PFSK-1 (cell line): ENCODE measurements at regions not wholly inside any gene's neighbourhood (a gene's known extent, or its start where the extent isn't known, plus 50 kb on each side); places are given as distances from the start of the nearest gene placed in this dataset.

Experiments
- FOXP2 ChIP-seq: optimal IDR thresholded peaks from 2 replicates; pipeline ENCODE3; 2011; ENCODE audit warnings: borderline replicate concordance, control low read depth, inconsistent platforms; ENCODE audit not compliant: insufficient read depth; ENCODE audit errors: extremely low read length, extremely low read depth
- POLR2AphosphoS5 ChIP-seq: IDR thresholded peaks from 2 replicates; pipeline ENCODE4 v1.6.1; 2012; ENCODE audit warnings: low read depth, mild to moderate bottlenecking, control low read depth, low read length, moderate library complexity
- REST ChIP-seq, 2 experiments: IDR thresholded peaks; 2 replicates each; pipeline versions ENCODE4 v1.6.1 to v1.8.0; 2011 to 2012; ENCODE audit warnings: low read depth in 2 of 2, low read length in 2 of 2, control low read depth in 1 of 2, inconsistent platforms in 1 of 2, mild to moderate bottlenecking in 1 of 2, moderate library complexity in 1 of 2; ENCODE audit not compliant: insufficient read depth in 1 of 2
- SIN3A ChIP-seq: IDR thresholded peaks from 2 replicates; pipeline ENCODE4 v1.6.1; 2012; ENCODE audit warnings: mild to moderate bottlenecking, low read length, moderate library complexity, borderline replicate concordance; ENCODE audit not compliant: insufficient read depth
- TAF1 ChIP-seq: IDR thresholded peaks from 2 replicates; pipeline ENCODE4 v1.6.1; 2012; ENCODE audit warnings: low read length, control low read depth, borderline replicate concordance; ENCODE audit not compliant: insufficient read depth

- TF ChIP-seq REST (IDR thresholded peaks at IDR 0.05; ENCODE audit: insufficient read depth in 1 of 2, low read depth in 2 of 2, low read length in 2 of 2) (no peak), POLR2AphosphoS5 (no peak), TAF1 (no peak), SIN3A (no peak), FOXP2 (no peak)
Observed at GRCh38 chr16:73912281-73912680, 384.3 kb upstream of the PSMD7 start.

- TF ChIP-seq SIN3A (no peak), TAF1 (no peak), REST (IDR thresholded peaks at IDR 0.05; ENCODE audit: insufficient read depth in 1 of 2, low read depth in 2 of 2, low read length in 2 of 2) (no peak), FOXP2 (no peak), POLR2AphosphoS5 (no peak)
Observed at GRCh38 chr16:73909529-73910035, 387.0 kb upstream of the PSMD7 start.

- TF ChIP-seq FOXP2: no peak
- TF ChIP-seq SIN3A: no peak
- no peak for TF ChIP-seq TAF1
- no peak for TF ChIP-seq POLR2AphosphoS5
- no peak for TF ChIP-seq REST (IDR thresholded peaks at IDR 0.05; ENCODE audit: insufficient read depth in 1 of 2, low read depth in 2 of 2, low read length in 2 of 2)
Observed at GRCh38 chr16:73891129-73891542, 405.5 kb upstream of the PSMD7 start.

GRCh38 chr16:73890186-73891128, 406.2 kb upstream of the PSMD7 start:
- TF ChIP-seq TAF1 (no peak), REST (IDR thresholded peaks at IDR 0.05; ENCODE audit: insufficient read depth in 1 of 2, low read depth in 2 of 2, low read length in 2 of 2) (no peak)
